Sciatic nerve (tissue), 2 donors: ENCODE measurements at regions not wholly inside any gene's neighbourhood (a gene's known extent, or its start where the extent isn't known, plus 50 kb on each side); places are given as distances from the start of the nearest gene placed in this dataset.

Experiments
- ATAC-seq: fragments of 200-7000 bp; cut with Tn5 transposase; one replicate; pipeline ENCODE4 v1.9.1; 2020; ENCODE audit warnings: mild to moderate bottlenecking, moderate library complexity
- DNase-seq: peaks from one replicate; pipeline ENCODE4 v3.0.0-alpha.2; 2020; ENCODE audit warnings: low spot score
- intact Hi-C: fragments of 100-400 bp; cut with DNase I; formaldehyde crosslinking; loops from one replicate; pipeline ENCODE4 v1.14.2; 2022
- donor health status: DM: no; HTN: no; CAD: no.
- donor health status: DM: no; HTN: no; CAD: no.

GRCh38 chr10:47076949-47077361 is 165.7 kb downstream of the PTPN20 start:
- intact Hi-C loops: no loop called here
- DNase-seq (no peak), ATAC-seq (no peak)

DNA sequence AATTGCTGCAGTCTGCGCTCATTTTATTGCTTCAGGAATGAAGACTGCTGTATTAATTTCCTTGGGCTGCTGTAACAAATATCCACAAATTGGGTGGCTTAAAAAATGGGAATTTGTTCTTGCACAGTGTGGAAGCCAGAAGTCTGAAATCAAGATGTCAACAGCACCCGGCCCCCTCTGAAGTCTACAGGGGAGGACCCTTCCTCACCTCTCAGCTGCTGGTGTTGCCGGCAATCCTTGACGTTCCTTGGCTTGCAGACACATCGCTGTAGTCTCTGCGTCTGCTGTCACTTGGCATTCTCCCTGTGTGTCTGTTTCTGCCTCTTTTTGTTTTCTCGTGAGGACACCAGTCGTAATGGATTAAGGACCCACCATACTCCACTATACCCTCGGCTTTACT is 166.2 kb downstream of the PTPN20 start:
- intact Hi-C loops: no loop called here
- DNase-seq: no peak
- no peak for ATAC-seq

GRCh38 chr10:47077941-47078340 is 166.7 kb downstream of the PTPN20 start:
- ATAC-seq (no peak), DNase-seq (no peak)
- intact Hi-C loops: no loop called here

GRCh38 chr10:47078393-47079203 is 167.4 kb downstream of the PTPN20 start:
- ATAC-seq: no peak
- intact Hi-C loops: no loop called here
- DNase-seq: no peak

- ATAC-seq (no peak), DNase-seq (no peak)
- intact Hi-C loops: no loop called here
Measured at GRCh38 chr10:47079204-47079580, 168.0 kb downstream of the PTPN20 start.

- DNase-seq (no peak), ATAC-seq (no peak)
- intact Hi-C loops: no loop called here
Measured at GRCh38 chr10:47081264-47081663, 170.0 kb downstream of the PTPN20 start.

DNA sequence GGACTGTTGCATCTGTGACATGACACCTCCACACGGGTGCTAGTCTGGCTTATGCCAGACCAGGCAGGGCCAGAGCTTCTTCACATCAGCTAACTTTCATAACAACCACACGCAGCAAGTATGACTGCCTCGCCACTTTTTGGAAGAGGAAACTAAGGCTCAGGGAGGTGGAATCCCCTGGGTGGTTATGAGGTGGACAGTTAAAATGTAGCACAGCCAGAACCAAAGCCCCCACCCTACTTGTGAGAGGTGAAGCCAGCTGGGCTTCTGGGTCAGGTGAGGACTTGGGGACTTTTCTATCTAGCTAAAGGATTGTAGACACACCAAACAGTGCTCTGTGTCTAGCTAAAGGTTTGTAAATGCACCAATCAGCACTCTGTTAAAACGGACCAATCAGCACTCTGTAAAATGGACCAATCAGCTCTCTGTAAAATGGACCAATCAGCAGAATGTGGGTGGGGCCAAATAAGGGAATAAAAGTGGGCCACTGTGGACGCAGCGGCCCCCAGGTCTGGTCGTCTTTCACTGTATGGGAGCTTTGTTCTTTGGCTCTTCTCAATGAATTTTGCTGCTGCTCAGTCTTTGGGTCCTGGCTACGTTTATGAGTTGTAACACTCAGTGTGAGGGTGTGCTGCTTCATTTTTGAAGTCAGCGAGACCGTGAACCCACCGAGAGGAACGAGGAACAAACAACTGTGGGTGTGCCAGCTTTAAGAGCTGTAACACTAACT is 171.0 kb downstream of the PTPN20 start:
- intact Hi-C loops: no loop called here
- DNase-seq: no peak
- no peak for ATAC-seq

- no peak for DNase-seq
- ATAC-seq: no peak
- intact Hi-C loops: no loop called here
Measured at GRCh38 chr10:47087667-47088066, 176.4 kb downstream of the PTPN20 start.

DNA sequence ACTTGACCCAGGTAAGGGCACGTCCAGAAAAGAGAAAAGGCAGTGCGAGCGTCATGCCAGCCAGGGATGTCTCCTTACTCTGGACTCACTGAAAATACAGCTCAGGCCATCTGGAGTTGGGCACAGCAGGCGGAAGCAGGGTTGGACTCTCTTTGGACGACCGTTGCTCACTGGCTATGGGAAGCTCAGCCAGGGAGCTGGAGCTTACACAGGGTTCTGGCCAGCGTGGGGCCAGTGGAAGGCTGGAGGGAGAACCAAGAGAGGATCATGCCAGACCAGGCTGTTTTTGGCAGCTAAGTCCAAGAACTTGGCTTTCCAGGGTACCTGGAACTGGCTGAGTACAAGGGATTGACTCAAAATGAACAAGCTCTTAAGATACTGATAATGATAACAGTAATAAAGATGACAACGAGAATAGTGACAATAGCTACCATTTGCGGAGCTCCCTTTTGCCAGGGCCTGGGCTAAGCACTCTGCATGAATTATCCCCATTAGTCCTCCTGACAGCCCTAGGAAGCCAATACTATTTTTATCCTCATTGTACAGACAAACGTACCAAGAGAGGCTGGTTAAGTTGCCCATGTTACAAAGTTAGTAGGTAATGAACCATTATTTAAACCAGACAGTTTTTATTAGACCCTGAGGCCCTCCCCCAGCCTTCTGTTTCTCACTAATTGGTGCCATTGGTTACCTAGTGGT is 177.6 kb downstream of the PTPN20 start:
- intact Hi-C loops: no loop called here
- no peak for DNase-seq
- no peak for ATAC-seq

- intact Hi-C loops: no loop called here
- DNase-seq (no peak), ATAC-seq (no peak)
Measured at GRCh38 chr10:47090042-47090441, 178.8 kb downstream of the PTPN20 start.

- ATAC-seq (peak; percentile 48), DNase-seq (no peak)
- intact Hi-C loops: no loop called here
Measured at GRCh38 chr10:47090903-47091302, 179.7 kb downstream of the PTPN20 start.

- intact Hi-C loops: no loop called here
- ATAC-seq (no peak), DNase-seq (no peak)
Measured at GRCh38 chr10:47091421-47091820, 180.2 kb downstream of the PTPN20 start.

DNA sequence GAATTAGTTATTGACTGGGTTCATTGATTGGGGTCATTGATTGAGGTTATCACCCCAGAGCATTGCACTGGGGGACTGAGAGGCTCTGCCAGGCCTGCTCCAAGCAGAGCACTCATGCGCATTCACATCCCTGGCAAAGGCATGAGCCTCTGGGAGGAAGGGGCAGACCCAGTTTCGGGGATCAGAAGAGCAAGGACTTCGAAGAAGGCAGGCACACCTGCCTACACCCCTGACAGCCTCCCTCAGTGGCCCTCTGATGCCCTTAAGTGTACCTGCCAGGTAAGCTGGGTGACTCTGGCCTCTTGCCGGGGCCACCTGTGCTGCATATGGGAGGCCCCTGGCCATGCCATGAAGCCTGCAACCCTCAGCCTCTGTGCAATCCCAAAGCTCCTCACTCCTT is 181.1 kb downstream of the PTPN20 start:
- intact Hi-C loops: no loop called here
- no peak for ATAC-seq

DNA sequence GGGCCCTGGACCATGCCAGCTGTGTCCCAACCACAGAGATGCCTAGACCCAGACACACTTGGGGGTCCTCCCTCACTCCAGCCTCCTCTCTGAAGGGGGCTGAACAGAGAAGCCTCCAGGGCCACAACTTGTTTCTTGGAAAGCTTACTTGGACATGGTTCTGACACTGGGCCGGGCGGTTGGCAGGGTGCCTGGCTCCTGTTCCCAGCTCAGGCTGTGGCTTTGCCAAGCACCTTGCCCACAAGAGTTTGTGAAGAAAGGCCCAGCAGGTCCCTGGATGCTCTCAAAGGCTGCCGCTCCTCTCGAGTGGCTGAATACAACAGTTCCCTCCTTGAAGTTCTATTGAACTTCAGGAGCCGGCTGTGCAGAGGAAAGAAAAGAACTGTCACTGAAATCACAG is 181.6 kb downstream of the PTPN20 start:
- intact Hi-C loops: no loop called here
- ATAC-seq (no peak), DNase-seq (no peak)

More for the DNA sequence above, 181.1 kb downstream of the PTPN20 start:
- no peak for DNase-seq

GRCh38 chr10:47094126-47094525 is 182.9 kb downstream of the PTPN20 start:
- intact Hi-C loops: no loop called here
- ATAC-seq (no peak), DNase-seq (no peak)

GRCh38 chr10:47094636-47095035 is 183.4 kb downstream of the PTPN20 start:
- intact Hi-C loops: no loop called here
- DNase-seq (no peak), ATAC-seq (no peak)

- ATAC-seq: no peak
- intact Hi-C loops: no loop called here
- DNase-seq: no peak
Measured at GRCh38 chr10:47095211-47095610, 184.0 kb downstream of the PTPN20 start.

DNA sequence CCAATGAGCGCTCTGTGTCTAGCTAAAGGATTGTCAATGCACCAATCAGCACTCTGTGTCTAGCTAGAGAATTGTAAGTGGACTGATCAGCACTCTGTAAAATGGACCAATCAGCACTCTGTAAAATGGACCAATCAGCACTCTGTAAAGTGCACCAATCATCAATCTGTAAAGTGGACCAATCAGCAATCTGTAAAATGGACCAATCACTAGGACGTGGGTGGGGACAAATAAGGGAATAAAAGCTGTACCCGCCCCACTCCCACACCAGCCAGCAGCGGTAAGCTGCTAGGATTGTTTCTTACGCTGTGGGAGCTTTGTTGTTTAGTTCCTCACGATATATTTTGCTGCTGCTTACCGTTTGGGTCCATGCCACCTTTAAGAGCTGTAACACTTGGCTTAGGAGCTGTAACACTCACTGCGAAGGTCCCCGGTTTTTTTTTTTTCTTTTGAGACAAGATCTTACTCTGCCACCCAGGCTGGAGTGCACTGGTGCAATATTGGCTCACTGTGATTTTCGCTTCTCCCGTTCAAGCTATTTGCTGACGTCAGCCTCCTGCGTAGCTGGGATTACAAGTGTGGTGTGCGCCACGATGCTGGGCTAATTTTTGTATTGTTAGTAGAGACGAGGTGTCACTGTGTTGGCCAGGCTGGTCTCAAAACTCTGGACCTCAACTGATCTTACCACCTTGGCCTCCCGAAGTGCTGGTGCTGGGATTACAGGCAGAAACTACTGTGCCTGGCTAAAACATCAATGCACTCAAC is 184.8 kb downstream of the PTPN20 start:
- no peak for DNase-seq
- intact Hi-C loops: no loop called here
- ATAC-seq: no peak

DNA sequence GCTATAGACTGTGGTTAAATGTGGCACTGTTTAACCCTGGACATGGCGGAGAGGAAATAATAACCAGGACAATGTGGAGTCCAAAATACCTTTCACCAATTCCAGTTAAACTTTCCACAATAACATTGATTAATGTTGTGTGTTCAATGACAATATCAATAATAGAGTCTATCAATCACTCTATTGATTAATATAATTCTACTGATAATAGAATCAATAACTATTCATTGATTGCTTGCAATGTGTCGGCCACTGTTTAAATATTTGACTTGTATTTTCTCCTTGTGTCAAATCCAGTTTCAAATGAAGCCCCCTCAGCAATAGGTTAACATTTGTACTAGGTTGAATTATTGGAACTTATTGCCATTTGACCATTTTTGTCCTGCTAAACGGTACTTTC is 187.0 kb downstream of the PTPN20 start:
- intact Hi-C loops: no loop called here
- DNase-seq (no peak), ATAC-seq (no peak)
